DMS 273 (cell line): ENCODE measurements at regions not wholly inside any gene's neighbourhood (a gene's known extent, or its start where the extent isn't known, plus 50 kb on each side); places are given as distances from the start of the nearest gene placed in this dataset.
A peak's percentile ranks its signal among the peaks of the same experiment; 100 is the strongest.

Source experiments
- DNase-seq: peaks from one replicate; lab custom pipeline; 2025; ENCODE audit not compliant: unreplicated experiment; lab: John Stamatoyannopoulos, UW

GRCh38 chr13:99827011-99827772, 144.4 kb downstream of the ZIC5 start:
- no peak for DNase-seq

- DNase-seq: no peak
Measured at GRCh38 chr13:99823961-99824360, 147.6 kb downstream of the ZIC5 start.

- DNase-seq: no peak
Measured at GRCh38 chr13:99822820-99823219, 148.7 kb downstream of the ZIC5 start.

DNA sequence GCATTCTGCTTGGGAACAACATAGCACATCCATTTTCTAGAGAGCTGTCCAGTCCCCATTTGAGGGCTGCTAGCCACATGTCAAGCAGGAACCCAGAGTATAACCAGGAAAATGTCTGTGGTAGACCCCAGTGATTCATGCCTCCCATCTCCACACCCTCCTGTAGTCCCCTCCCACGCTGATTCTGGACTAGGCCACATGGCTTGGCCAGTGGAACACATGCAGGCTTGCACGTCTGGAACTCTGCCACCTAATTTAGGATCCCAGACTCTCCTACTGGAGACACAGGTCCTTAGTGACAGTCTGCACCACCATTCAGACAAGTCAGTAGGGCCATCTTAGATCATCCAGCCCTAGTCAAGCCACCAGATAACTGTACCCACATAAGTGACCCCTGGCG, 149.8 kb downstream of the ZIC5 start:
- DNase-seq: no peak

- DNase-seq: no peak
Measured at GRCh38 chr13:99819967-99820366, 151.6 kb downstream of the ZIC5 start.

GRCh38 chr13:99816321-99816720, 155.2 kb downstream of the ZIC5 start:
- no peak for DNase-seq

GRCh38 chr13:99813336-99814095, 158.1 kb downstream of the ZIC5 start:
- DNase-seq: no peak

GRCh38 chr13:99812625-99813024, 158.9 kb downstream of the ZIC5 start:
- no peak for DNase-seq

- DNase-seq: peak; percentile 13
Measured at GRCh38 chr13:99811067-99811700, 160.4 kb downstream of the ZIC5 start.

GRCh38 chr13:99809926-99810325, 161.6 kb downstream of the ZIC5 start:
- DNase-seq: no peak

DNA sequence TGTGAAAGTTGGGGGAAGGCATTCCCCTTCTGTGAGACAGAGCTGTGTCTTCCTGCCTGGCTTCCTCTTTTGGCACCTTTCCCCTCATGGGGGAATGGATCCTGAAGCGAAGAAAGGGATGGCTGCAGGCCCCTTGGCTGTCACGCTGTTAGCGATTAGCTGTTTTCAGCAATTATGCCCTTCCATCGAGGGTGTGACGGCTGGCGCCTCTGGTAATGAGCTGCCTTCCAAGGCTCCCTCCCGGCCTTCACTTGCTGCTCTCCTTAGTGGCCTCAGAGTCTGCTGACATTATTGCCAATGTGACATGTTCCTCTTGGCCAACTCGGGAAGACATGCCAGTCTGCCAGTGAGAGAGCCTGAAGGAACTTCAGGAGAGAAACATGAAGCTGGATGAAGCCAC, 162.1 kb downstream of the ZIC5 start:
- DNase-seq: no peak

DNA sequence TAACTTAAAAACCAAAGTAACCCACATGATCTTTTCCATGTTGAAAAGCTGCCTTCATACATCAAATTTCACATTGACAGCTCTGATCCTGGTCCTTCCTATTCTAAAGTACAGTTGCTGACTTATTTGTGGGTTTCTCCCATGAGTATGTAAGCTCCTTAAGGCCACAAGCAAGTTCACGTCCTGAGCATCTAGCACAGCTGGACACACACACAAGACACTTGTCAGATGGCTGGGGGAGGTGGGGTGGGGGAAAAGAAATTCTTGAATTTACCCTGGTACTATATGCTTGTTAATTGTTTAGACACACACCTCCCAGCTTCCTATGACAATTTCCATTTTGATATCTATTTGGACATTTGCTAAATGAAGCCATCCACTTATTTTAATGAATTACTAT, 162.8 kb downstream of the ZIC5 start:
- no peak for DNase-seq

DNA sequence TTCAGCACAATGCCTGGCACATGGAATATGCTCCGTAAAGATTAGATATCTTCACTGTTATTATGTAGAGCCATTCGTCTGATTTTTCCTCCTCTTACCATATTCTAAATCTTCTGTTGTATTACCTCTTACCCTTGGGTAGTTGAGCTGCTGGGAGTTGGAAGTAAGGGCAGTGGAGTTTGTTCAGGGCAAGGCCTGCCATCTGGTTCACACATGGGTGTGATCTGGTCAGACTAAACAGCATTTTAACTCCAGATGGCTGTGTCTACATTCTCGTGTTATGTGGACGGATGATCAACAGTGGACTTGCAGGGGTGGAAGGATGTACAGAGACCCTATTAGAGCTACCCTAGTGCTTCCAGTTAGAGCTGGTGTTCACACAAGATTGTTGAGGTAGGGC, 164.9 kb downstream of the ZIC5 start:
- DNase-seq: peak; percentile 71

- no peak for DNase-seq
Measured at GRCh38 chr13:99805361-99805760, 166.2 kb downstream of the ZIC5 start.

- no peak for DNase-seq
Measured at GRCh38 chr13:99803141-99803540, 168.4 kb downstream of the ZIC5 start.

DNA sequence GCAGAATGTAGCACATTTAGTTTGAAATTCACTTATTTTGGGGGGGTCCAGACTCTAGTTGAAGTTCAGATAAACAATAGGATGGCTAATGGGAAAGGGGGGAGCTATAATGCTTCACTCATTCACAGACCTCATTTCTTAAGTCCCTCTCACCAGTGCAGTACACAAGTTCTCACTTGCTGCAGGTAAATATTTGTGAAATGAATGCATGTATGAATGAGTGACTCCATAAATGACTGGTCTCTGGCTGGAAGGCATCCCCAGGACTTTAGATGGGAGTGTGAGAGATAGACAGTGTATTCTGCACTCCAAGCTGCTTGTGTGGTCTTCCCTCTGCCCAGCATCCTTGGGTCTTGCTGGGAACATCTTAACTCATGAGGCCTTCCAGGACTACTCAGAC, 169.2 kb downstream of the ZIC5 start:
- DNase-seq: no peak

DNA sequence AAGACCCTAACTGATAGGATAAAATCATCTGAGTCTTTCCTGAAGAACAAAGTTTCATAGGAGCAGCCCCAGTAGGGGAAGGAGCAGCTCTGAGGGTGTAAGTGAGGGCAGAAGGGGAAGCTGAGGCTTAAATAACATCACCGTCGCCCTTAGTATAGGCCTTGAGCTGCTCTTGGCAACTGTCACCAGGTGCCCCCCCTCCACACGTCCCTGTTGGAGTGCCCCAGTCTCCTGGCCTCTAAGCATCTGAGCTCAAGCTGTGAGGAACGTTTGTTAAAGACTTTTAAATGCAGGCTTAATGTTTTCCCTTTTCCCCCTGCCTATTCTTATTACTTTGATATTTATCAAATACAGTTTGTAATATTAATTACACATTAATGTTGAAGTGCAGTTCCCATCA, 170.6 kb downstream of the ZIC5 start:
- peak; percentile 5 for DNase-seq

- no peak for DNase-seq
Measured at GRCh38 chr13:99800011-99800410, 171.6 kb downstream of the ZIC5 start.

DNA sequence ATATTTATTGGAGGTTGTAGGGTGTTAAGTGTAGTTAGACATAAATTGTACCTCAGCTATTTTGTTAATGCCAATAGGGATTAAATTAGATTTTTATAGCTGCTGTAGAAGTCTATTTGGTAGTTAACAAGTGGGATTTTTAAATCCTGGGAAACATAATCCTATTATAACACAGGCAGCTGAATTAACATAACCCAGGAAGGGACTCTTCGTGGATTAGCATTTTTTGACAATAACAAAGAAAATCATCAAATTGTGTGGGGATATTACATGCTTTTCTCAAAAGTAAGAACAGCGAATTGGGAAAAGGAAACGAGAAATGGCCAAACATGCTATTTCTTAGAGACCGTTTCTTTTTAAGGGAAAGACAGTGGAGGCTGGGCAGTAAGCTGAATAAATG, 172.8 kb downstream of the ZIC5 start:
- DNase-seq: no peak

- no peak for DNase-seq
Measured at GRCh38 chr13:99797691-99798090, 173.9 kb downstream of the ZIC5 start.

- DNase-seq: peak; percentile 53
Measured at GRCh38 chr13:99796175-99796819, 175.3 kb downstream of the ZIC5 start.
